ENCODE measurements at regions not wholly inside any gene's neighbourhood (a gene's known extent, or its start where the extent isn't known, plus 50 kb on each side); places are given as distances from the start of the nearest gene placed in this dataset.

- H3K27me3 Mint-ChIP-seq: no peaks in the 10 kb centered on the region
- no peaks in the 10 kb centered on the region for H3K4me1 Mint-ChIP-seq (ENCODE audit: low read depth)
- TF ChIP-seq, protein P1, sequence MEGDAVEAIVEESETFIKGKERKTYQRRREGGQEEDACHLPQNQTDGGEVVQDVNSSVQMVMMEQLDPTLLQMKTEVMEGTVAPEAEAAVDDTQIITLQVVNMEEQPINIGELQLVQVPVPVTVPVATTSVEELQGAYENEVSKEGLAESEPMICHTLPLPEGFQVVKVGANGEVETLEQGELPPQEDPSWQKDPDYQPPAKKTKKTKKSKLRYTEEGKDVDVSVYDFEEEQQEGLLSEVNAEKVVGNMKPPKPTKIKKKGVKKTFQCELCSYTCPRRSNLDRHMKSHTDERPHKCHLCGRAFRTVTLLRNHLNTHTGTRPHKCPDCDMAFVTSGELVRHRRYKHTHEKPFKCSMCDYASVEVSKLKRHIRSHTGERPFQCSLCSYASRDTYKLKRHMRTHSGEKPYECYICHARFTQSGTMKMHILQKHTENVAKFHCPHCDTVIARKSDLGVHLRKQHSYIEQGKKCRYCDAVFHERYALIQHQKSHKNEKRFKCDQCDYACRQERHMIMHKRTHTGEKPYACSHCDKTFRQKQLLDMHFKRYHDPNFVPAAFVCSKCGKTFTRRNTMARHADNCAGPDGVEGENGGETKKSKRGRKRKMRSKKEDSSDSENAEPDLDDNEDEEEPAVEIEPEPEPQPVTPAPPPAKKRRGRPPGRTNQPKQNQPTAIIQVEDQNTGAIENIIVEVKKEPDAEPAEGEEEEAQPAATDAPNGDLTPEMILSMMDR (IDR thresholded peaks at IDR 0.05): no peak
- intact Hi-C loops (cut with micrococcal nuclease): no loop called here
- no peak for DNase-seq
- no peak overlapping the region for H3K27ac Mint-ChIP-seq
- peaks cover 4% of the 10 kb centered on the region for H3K9me3 Mint-ChIP-seq
- no peak for ATAC-seq
- CTCF ChIA-PET: no interaction called here
- no peaks in the 10 kb centered on the region for H3K36me3 Mint-ChIP-seq (ENCODE audit: low read depth)
- H3K4me3 Mint-ChIP-seq: no peak overlapping the region
- POLR2A ChIA-PET: no interaction called here
Measured at GRCh38 chr6:103723438-103724322, 1136.0 kb downstream of the HACE1 start.

DNA sequence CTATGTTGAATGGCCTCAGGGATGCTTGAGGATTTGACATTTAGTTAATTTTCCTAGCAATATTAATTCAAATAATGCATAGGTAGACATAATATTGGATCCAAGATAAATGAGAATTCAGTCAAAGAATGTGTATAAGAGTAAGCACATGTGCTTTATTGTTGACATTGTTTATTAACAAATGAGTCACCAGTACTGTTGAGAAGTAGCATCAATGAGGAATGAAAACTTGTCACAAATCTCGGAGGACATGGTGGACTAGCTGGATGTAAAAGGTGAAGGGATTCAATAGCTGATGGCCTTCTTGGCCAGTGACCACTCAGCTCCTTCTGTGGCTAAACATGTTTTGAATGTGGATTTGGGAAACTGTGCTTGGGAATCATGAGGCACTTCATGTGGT is 1137.0 kb downstream of the HACE1 start:
- DNase-seq (no peak), ATAC-seq (no peak)
- ChIA-PET POLR2A (interaction anchor here (0.6 kb wide), 1 partner anchor 126 kb away, joined by 3 read pairs; no protein-coding TSS in a partner anchor), CTCF (no interaction called here)
- Mint-ChIP-seq H3K36me3 (ENCODE audit: low read depth) (no peaks in the 10 kb centered on the region), H3K4me1 (ENCODE audit: low read depth) (no peaks in the 10 kb centered on the region), H3K27me3 (no peaks in the 10 kb centered on the region), H3K27ac (no peak overlapping the region), H3K4me3 (no peak overlapping the region), H3K9me3 (peaks cover 4% of the 10 kb centered on the region)
- intact Hi-C loops (cut with micrococcal nuclease): no loop called here
- TF ChIP-seq, protein P1 (IDR thresholded peaks at IDR 0.05): no peak

- ATAC-seq: no peak
- peaks cover 4% of the 10 kb centered on the region for H3K9me3 Mint-ChIP-seq
- H3K36me3 Mint-ChIP-seq (ENCODE audit: low read depth): no peaks in the 10 kb centered on the region
- TF ChIP-seq, protein P1 (IDR thresholded peaks at IDR 0.05): no peak
- no peak overlapping the region for H3K4me3 Mint-ChIP-seq
- ChIA-PET POLR2A (no interaction called here), CTCF (no interaction called here)
- H3K4me1 Mint-ChIP-seq (ENCODE audit: low read depth): no peaks in the 10 kb centered on the region
- no peak overlapping the region for H3K27ac Mint-ChIP-seq
- intact Hi-C loops (cut with micrococcal nuclease): no loop called here
- DNase-seq: no peak
- H3K27me3 Mint-ChIP-seq: no peaks in the 10 kb centered on the region
Measured at GRCh38 chr6:103721923-103722322, 1137.8 kb downstream of the HACE1 start.

GRCh38 chr6:103720393-103720792 is 1139.3 kb downstream of the HACE1 start:
- TF ChIP-seq, protein P1 (IDR thresholded peaks at IDR 0.05): no peak
- Mint-ChIP-seq H3K4me3 (no peak overlapping the region), H3K9me3 (peaks cover 7% of the 10 kb centered on the region), H3K27me3 (no peaks in the 10 kb centered on the region), H3K27ac (no peak overlapping the region), H3K4me1 (ENCODE audit: low read depth) (no peaks in the 10 kb centered on the region), H3K36me3 (ENCODE audit: low read depth) (no peaks in the 10 kb centered on the region)
- POLR2A ChIA-PET: no interaction called here
- ATAC-seq: no peak
- intact Hi-C loops (cut with micrococcal nuclease): no loop called here
- CTCF ChIA-PET: no interaction called here
- no peak for DNase-seq

DNA sequence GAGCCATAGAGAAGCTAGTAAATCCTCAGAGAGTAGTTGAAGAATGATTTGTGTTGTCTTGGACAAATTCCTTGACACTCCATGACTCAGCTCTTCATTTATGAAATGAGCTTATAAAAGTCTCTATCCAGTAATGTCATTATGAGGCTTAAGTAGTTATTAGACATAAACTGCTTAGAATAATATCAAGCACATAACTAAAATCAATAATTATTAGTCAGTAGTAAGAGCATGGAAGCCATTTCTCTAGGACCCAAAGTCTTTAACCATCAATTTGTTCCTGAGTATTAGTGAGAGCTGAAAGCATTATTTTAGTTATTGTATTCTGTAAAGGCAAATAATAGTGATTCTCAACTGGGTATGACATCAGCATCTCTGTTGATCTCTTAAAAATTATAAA is 1140.2 kb downstream of the HACE1 start:
- no peak for ATAC-seq
- H3K9me3 Mint-ChIP-seq: peaks cover 8% of the 10 kb centered on the region
- no peak overlapping the region for H3K27ac Mint-ChIP-seq
- no peaks in the 10 kb centered on the region for H3K4me1 Mint-ChIP-seq (ENCODE audit: low read depth)
- no peaks in the 10 kb centered on the region for H3K36me3 Mint-ChIP-seq (ENCODE audit: low read depth)
- POLR2A ChIA-PET: no interaction called here
- CTCF ChIA-PET: no interaction called here
- no peak overlapping the region for H3K4me3 Mint-ChIP-seq
- no peak for DNase-seq
- TF ChIP-seq, protein P1 (IDR thresholded peaks at IDR 0.05): no peak
- intact Hi-C loops (cut with micrococcal nuclease): no loop called here
- H3K27me3 Mint-ChIP-seq: no peaks in the 10 kb centered on the region

All from activated CD8-positive, alpha-beta T cell treated with anti-CD3 and anti-CD28 coated beads for 36 hours (primary cell).